Fibroblast of mammary gland (primary cell): ENCODE measurements at regions not wholly inside any gene's neighbourhood (a gene's known extent, or its start where the extent isn't known, plus 50 kb on each side); places are given as distances from the start of the nearest gene placed in this dataset.

ENCODE experiments used
- DNase-seq: peaks from one replicate; pipeline ENCODE4 v3.0.0-alpha.2; 2010; ENCODE audit warnings: low read depth
- H3K4me3 ChIP-seq: 2 replicates; pipeline ENCODE4 v1.5.1; 2011; ENCODE audit warnings: low read depth, mild to moderate bottlenecking, low read length, moderate library complexity; ENCODE audit not compliant: control insufficient read depth
- TF ChIP-seq, protein P1 (sequence below): conservative IDR thresholded peaks from 2 replicates; pipeline ENCODE4 v1.5.1; 2011; ENCODE audit warnings: low read depth, low read length, inconsistent platforms; ENCODE audit not compliant: control insufficient read depth, insufficient read depth

DNA sequence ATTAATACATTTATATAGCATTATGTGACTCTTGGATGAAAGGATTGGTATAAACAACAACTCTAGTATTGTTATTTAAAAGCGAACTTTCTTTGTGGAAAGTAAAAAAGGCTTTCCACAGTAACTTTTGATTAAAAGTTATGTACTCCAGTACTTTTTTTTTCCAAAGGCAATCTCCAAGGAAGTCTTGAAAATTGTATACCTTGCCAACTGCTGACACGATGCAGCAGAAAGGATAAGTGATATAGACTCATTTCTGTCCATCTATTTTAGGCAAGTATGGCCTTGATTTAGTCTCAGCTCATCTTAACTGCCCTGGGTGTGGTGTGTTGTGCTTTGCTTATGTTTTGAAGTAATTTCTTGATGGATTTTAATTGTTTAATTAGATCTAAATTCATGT lies 79.7 kb downstream of the OTOL1 start:
- no peak for DNase-seq
- TF ChIP-seq, protein P1, sequence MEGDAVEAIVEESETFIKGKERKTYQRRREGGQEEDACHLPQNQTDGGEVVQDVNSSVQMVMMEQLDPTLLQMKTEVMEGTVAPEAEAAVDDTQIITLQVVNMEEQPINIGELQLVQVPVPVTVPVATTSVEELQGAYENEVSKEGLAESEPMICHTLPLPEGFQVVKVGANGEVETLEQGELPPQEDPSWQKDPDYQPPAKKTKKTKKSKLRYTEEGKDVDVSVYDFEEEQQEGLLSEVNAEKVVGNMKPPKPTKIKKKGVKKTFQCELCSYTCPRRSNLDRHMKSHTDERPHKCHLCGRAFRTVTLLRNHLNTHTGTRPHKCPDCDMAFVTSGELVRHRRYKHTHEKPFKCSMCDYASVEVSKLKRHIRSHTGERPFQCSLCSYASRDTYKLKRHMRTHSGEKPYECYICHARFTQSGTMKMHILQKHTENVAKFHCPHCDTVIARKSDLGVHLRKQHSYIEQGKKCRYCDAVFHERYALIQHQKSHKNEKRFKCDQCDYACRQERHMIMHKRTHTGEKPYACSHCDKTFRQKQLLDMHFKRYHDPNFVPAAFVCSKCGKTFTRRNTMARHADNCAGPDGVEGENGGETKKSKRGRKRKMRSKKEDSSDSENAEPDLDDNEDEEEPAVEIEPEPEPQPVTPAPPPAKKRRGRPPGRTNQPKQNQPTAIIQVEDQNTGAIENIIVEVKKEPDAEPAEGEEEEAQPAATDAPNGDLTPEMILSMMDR: no peak
- H3K4me3 ChIP-seq: no peak overlapping the region

DNA sequence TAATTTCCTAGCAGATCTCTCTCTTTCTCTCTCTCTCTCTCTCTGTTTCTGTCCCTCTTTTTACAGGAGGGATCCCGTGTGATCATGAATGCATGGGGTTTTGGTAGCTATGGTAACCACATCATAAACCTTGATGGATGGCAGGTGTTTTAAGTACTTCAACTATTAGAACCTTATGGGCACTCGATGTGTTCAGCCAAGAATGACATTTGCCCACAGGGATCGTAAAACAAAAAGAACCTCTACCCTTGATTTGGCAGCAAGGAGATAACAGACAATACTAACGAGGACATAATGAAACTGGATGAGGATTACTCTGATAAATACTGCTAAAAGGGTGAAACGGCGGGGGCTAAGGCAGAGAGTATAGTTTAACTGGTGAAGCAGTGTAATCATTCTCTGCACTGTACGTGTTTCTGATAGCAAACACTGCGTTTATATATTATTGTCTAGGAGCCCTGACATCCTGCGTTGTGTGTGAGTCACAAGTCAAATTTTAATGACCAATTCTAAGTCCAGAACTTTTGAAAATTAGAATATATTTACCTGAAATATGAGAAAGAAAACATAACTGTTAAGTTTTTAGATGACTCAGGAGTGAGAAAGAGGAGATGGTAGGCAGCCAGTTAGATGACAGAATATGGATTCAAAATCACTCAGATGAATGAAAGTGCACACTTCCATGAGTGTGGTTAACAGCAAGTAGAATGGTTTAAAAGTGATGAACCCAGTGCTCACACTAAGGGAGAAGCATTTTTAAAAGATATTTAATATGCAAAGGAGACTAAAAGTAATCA lies 80.3 kb downstream of the OTOL1 start:
- H3K4me3 ChIP-seq: no peak overlapping the region
- TF ChIP-seq, protein P1: no peak
- DNase-seq: peak; percentile 53

DNA sequence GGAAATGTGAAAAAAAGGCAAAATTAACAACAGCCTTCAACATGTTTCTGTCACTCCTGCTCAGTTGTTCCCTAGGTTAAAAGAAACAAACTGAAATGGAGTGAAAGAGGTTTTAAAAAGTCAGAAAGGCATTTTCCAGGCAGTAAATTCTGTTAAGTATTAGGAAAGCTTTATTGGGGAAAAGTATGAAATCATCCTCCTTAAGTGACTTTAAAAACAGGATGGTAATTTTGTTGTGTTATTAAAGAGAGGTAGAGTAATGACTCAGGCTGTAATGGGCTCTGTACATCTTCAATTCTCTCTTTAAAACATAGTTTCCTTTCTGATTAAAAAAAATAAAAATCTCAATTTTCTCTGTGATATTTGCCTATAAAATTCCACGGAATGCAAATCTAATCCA lies 81.1 kb downstream of the OTOL1 start:
- no peak for DNase-seq
- H3K4me3 ChIP-seq: no peak overlapping the region
- TF ChIP-seq, protein P1: no peak

DNA sequence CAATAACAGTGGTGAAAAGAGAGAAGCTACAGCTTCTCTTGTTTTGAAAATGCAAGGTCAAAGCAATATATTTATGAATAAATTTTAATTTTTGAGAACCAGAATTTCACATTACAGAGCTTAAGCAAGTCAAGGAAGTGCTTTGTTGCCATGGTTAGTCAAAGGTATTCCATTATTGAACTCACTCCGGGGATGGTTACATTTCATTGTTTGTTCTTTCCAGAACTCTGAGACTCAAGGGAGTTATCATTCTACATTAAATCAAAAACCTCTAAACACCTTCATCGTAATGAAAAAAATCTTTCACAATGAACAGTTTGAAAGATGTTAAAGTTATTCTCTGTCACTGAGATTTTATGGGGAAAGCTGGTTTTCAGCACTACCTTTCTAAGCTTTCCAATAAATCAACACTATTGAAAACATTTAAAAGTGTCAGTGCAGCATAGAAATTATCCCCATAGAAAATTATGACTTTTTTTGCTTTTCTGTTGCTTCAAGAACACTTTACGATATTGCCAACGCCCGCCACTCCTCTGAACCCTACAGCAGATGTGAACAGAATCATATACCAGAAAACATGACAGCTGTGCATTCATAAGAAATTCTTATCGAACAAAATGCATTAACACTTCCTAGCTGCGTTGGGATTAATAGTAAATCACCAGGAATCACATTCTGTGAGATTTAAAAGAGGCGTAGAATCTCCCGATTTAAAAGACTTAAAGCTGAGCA lies 83.0 kb downstream of the OTOL1 start:
- no peak for DNase-seq
- TF ChIP-seq, protein P1: no peak
- no peak overlapping the region for H3K4me3 ChIP-seq

DNA sequence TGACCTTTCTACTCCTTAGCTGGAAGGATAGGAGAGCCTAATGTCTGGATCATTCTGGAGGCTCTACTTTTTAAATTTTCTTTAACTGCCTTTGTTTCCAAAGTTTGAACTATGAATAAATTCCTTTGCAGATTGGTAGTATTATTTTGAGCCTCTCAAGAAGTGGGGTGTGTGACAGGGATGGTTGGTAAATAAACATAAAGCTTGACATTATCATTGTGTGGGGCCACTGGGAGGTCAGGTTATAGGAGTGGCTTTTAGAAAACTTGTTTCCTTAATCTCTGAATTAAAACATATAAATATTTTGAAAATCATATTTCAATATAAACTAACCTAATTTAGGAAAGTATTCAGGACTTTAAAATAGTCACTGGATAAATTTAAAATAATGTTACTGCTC lies 89.3 kb downstream of the OTOL1 start:
- no peak overlapping the region for H3K4me3 ChIP-seq
- TF ChIP-seq, protein P1: no peak
- DNase-seq: no peak

DNA sequence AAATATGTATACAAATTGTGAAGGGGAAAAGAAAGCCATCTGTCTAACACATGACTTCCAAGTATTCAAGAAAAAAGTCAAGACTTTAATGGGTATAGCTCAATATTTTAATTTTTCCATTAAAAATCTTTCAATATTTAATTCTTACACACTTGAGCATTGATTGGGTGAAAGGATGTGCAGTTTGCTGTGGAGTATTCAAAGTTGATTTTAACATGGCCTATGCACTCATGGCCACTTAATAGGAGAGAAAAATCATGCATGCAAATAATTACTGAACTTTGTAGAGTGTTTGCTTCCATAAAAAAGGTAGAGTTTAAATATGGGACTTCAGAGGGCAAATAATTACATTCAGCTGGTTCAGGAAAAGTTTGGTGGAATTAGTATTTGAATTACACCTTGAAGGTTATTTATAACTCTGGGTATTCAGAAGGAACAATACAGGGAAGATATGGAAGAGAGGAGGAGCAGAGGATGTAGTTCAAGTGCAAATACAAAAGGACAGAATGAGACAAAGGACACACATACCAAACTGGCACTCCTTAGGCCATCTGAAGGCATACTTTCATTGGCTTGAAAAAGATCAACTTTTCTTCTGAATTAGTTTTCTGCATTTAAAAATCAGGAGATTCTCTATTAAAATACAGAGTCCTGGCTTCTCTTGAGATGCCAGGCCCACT lies 90.1 kb downstream of the OTOL1 start:
- H3K4me3 ChIP-seq: no peak overlapping the region
- no peak for DNase-seq
- TF ChIP-seq, protein P1: no peak
